ENCODE measurements at regions not wholly inside any gene's neighbourhood (a gene's known extent, or its start where the extent isn't known, plus 50 kb on each side); places are given as distances from the start of the nearest gene placed in this dataset.

- no peak overlapping the region for H3K4me2 ChIP-seq (ENCODE audit: low read length)
- no peaks in the 10 kb centered on the region for H3K36me3 ChIP-seq (ENCODE audit: insufficient read depth, low read length)
Measured at GRCh38 chr1:232239522-232239921, 390.4 kb downstream of the SIPA1L2 start.

GRCh38 chr1:232238009-232238408 is 391.9 kb downstream of the SIPA1L2 start:
- Histone ChIP-seq H3K27ac (ENCODE audit: low read length) (no peak overlapping the region), H3K27me3 (ENCODE audit: insufficient read depth, low read depth, low read length) (no peaks in the 10 kb centered on the region), H3K79me2 (replicated peaks; ENCODE audit: insufficient read depth, low read length) (no peaks in the 10 kb centered on the region), H3K9ac (ENCODE audit: low read length) (no peak overlapping the region), H3K4me3 (ENCODE audit: low read length) (no peak overlapping the region), H2AFZ (ENCODE audit: low read depth, low read length) (no peak overlapping the region), H3K9me2 (ENCODE audit: insufficient read depth, low read length) (no peaks in the 10 kb centered on the region), H3K4me2 (ENCODE audit: low read length) (no peak overlapping the region), H3F3A (ENCODE audit: insufficient read depth, low read length, poor library complexity, severe bottlenecking) (no peaks in the 10 kb centered on the region), H3K36me3 (ENCODE audit: insufficient read depth, low read length) (no peaks in the 10 kb centered on the region), H4K20me1 (ENCODE audit: insufficient read depth) (no peaks in the 10 kb centered on the region), H3K9me3 (ENCODE audit: low read length) (no peaks in the 10 kb centered on the region)
- TF ChIP-seq RAD21 (conservative IDR thresholded peaks at IDR 0.05) = no peak
- no peak for TF ChIP-seq TAF1 (IDR thresholded peaks at IDR 0.05; ENCODE audit: low read depth)
- TF ChIP-seq POLR2AphosphoS5 (IDR thresholded peaks at IDR 0.05) = no peak
- no peak for TF ChIP-seq REST (IDR thresholded peaks at IDR 0.05; ENCODE audit: borderline replicate concordance)
- no peak for TF ChIP-seq SMC3 (conservative IDR thresholded peaks at IDR 0.05; ENCODE audit: poor library complexity)
- TF ChIP-seq CTCF (IDR thresholded peaks at IDR 0.05; ENCODE audit: poor library complexity, severe bottlenecking) = no peak
- TF ChIP-seq MXI1 (conservative IDR thresholded peaks at IDR 0.05; ENCODE audit: poor library complexity, severe bottlenecking) = no peak

More at GRCh38 chr1:232239522-232239921, 390.4 kb downstream of the SIPA1L2 start:
- H3F3A ChIP-seq (ENCODE audit: insufficient read depth, low read length, poor library complexity, severe bottlenecking) = no peaks in the 10 kb centered on the region
- H2AFZ ChIP-seq (ENCODE audit: low read depth, low read length) = no peak overlapping the region
- no peak overlapping the region for H3K9ac ChIP-seq (ENCODE audit: low read length)
- H3K27me3 ChIP-seq (ENCODE audit: insufficient read depth, low read depth, low read length) = no peaks in the 10 kb centered on the region
- no peaks in the 10 kb centered on the region for H3K79me2 ChIP-seq (replicated peaks; ENCODE audit: insufficient read depth, low read length)
- H3K9me3 ChIP-seq (ENCODE audit: low read length) = no peaks in the 10 kb centered on the region
- H3K27ac ChIP-seq (ENCODE audit: low read length) = no peak overlapping the region
- no peak for TF ChIP-seq MXI1 (conservative IDR thresholded peaks at IDR 0.05; ENCODE audit: poor library complexity, severe bottlenecking)
- no peak for TF ChIP-seq REST (IDR thresholded peaks at IDR 0.05; ENCODE audit: borderline replicate concordance)
- TF ChIP-seq POLR2AphosphoS5 (IDR thresholded peaks at IDR 0.05) = no peak
- TF ChIP-seq CTCF (IDR thresholded peaks at IDR 0.05; ENCODE audit: poor library complexity, severe bottlenecking) = no peak
- no peak for TF ChIP-seq RAD21 (conservative IDR thresholded peaks at IDR 0.05)
- no peak for TF ChIP-seq EZH2 (IDR thresholded peaks at IDR 0.05; ENCODE audit: borderline replicate concordance, insufficient read depth, low read length, poor library complexity, severe bottlenecking)
- no peak for TF ChIP-seq EP300 (conservative IDR thresholded peaks at IDR 0.05; ENCODE audit: poor library complexity, severe bottlenecking)
- TF ChIP-seq TAF1 (IDR thresholded peaks at IDR 0.05; ENCODE audit: low read depth) = no peak
- TF ChIP-seq SMC3 (conservative IDR thresholded peaks at IDR 0.05; ENCODE audit: poor library complexity) = no peak
- no peaks in the 10 kb centered on the region for H3K9me2 ChIP-seq (ENCODE audit: insufficient read depth, low read length)
- no peaks in the 10 kb centered on the region for H4K20me1 ChIP-seq (ENCODE audit: insufficient read depth)
- H3K4me3 ChIP-seq (ENCODE audit: low read length) = no peak overlapping the region
